ENCODE measurements at regions not wholly inside any gene's neighbourhood (a gene's known extent, or its start where the extent isn't known, plus 50 kb on each side); places are given as distances from the start of the nearest gene placed in this dataset.

- no peak for DNase-seq (ENCODE audit: low spot score in 2 of 2, unreplicated experiment in 2 of 2)
- H3K27ac Mint-ChIP-seq: peak overlapping the region; percentile 68
- no peak for TF ChIP-seq CTCF (IDR thresholded peaks at IDR 0.05; ENCODE audit: unreplicated experiment)
- peaks cover 9% of the 10 kb centered on the region for H3K9me3 Mint-ChIP-seq
- H3K4me1 Mint-ChIP-seq: peaks cover 15% of the 10 kb centered on the region
- no peaks in the 10 kb centered on the region for H3K27me3 Mint-ChIP-seq (ENCODE audit: low read depth)
- H3K4me3 Mint-ChIP-seq: no peak overlapping the region
- peaks cover 10% of the 10 kb centered on the region for H3K36me3 Mint-ChIP-seq
Observed at GRCh38 chr7:17239683-17240521, 58.5 kb upstream of the AHR start.

- no peaks in the 10 kb centered on the region for H3K9me3 Mint-ChIP-seq
- no peak overlapping the region for H3K4me3 Mint-ChIP-seq
- no peak for DNase-seq (ENCODE audit: low spot score in 2 of 2, unreplicated experiment in 2 of 2)
- peaks cover 5% of the 10 kb centered on the region for H3K36me3 Mint-ChIP-seq
- H3K27ac Mint-ChIP-seq: peak overlapping the region; percentile 71
- H3K27me3 Mint-ChIP-seq (ENCODE audit: low read depth): no peaks in the 10 kb centered on the region
- no peak for TF ChIP-seq CTCF (IDR thresholded peaks at IDR 0.05; ENCODE audit: unreplicated experiment)
- peaks cover 17% of the 10 kb centered on the region for H3K4me1 Mint-ChIP-seq
Observed at GRCh38 chr7:17242504-17242903, 55.9 kb upstream of the AHR start.

GRCh38 chr7:17244786-17245185, 53.7 kb upstream of the AHR start:
- no peak for DNase-seq (ENCODE audit: low spot score in 2 of 2, unreplicated experiment in 2 of 2)
- Mint-ChIP-seq H3K27me3 (ENCODE audit: low read depth) (no peaks in the 10 kb centered on the region), H3K4me3 (no peak overlapping the region), H3K27ac (no peak overlapping the region), H3K36me3 (peaks cover 5% of the 10 kb centered on the region), H3K4me1 (peaks cover 15% of the 10 kb centered on the region), H3K9me3 (no peaks in the 10 kb centered on the region)
- no peak for TF ChIP-seq CTCF (IDR thresholded peaks at IDR 0.05; ENCODE audit: unreplicated experiment)

GRCh38 chr7:17247357-17247756, 51.1 kb upstream of the AHR start:
- peaks cover 5% of the 10 kb centered on the region for H3K36me3 Mint-ChIP-seq
- H3K4me3 Mint-ChIP-seq: no peak overlapping the region
- H3K27me3 Mint-ChIP-seq (ENCODE audit: low read depth): no peaks in the 10 kb centered on the region
- H3K4me1 Mint-ChIP-seq: peaks cover 9% of the 10 kb centered on the region
- no peak overlapping the region for H3K27ac Mint-ChIP-seq
- DNase-seq (ENCODE audit: low spot score in 2 of 2, unreplicated experiment in 2 of 2): no peak
- peaks cover 5% of the 10 kb centered on the region for H3K9me3 Mint-ChIP-seq
- no peak for TF ChIP-seq CTCF (IDR thresholded peaks at IDR 0.05; ENCODE audit: unreplicated experiment)

GRCh38 chr7:17248527-17248926, 49.9 kb upstream of the AHR start:
- TF ChIP-seq CTCF (IDR thresholded peaks at IDR 0.05; ENCODE audit: unreplicated experiment): no peak
- peaks cover 5% of the 10 kb centered on the region for H3K36me3 Mint-ChIP-seq
- no peak overlapping the region for H3K27ac Mint-ChIP-seq

More at GRCh38 chr7:17248527-17248926, 49.9 kb upstream of the AHR start:
- no peak overlapping the region for H3K4me3 Mint-ChIP-seq
- H3K9me3 Mint-ChIP-seq: peaks cover 7% of the 10 kb centered on the region
- peaks cover 6% of the 10 kb centered on the region for H3K4me1 Mint-ChIP-seq
- no peak for DNase-seq (ENCODE audit: low spot score in 2 of 2, unreplicated experiment in 2 of 2)
- H3K27me3 Mint-ChIP-seq (ENCODE audit: low read depth): no peaks in the 10 kb centered on the region
